Right lobe of liver (tissue), 6 donors: ENCODE measurements at regions not wholly inside any gene's neighbourhood (a gene's known extent, or its start where the extent isn't known, plus 50 kb on each side); places are given as distances from the start of the nearest gene placed in this dataset.
A peak's percentile ranks its signal among the peaks of the same experiment; 100 is the strongest.

Experiments used
- ATAC-seq, 4 donors: fragments of 200-7000 bp; cut with Tn5 transposase; one replicate each; pipeline ENCODE4 v1.9.1; 2020; ENCODE audit warnings: mild to moderate bottlenecking in 4 of 4, moderate library complexity in 4 of 4
- DNase-seq, 3 donors: peaks; one replicate each; pipeline ENCODE4 v3.0.0-alpha.2; 2020
- H3K27ac ChIP-seq, 3 donors: fragments of 200-600 bp; one replicate each; pipeline ENCODE4 v1.8.0; 2022
- H3K27me3 ChIP-seq, 2 donors: fragments of 200-600 bp; one replicate each; pipeline ENCODE4 v1.8.0; 2022
- H3K36me3 ChIP-seq, 4 donors: fragments of 200-600 bp; sonication (generic) in 1 of 4; one replicate each; pipeline versions ENCODE4 v1.5.1 to v1.8.0; 2017 to 2022; ENCODE audit warnings: control low read depth in 1 of 4
- H3K4me1 ChIP-seq, 4 donors: fragments of 200-600 bp; sonication (generic) in 1 of 4; one replicate each; pipeline versions ENCODE4 v1.5.1 to v1.8.0; 2017 to 2022; ENCODE audit warnings: control low read depth in 1 of 4
- H3K4me3 ChIP-seq, 3 donors: fragments of 200-600 bp; one replicate each; pipeline ENCODE4 v1.8.0; 2022
- H3K9me3 ChIP-seq, 4 donors: fragments of 200-600 bp; sonication (generic) in 1 of 4; one replicate each; pipeline versions ENCODE4 v1.5.1 to v1.8.0; 2017 to 2022; ENCODE audit warnings: control low read depth in 1 of 4
- CTCF ChIP-seq, 4 donors: fragments of 200-600 bp in 3 of 4; fragments of 450-650 bp in 1 of 4; IDR thresholded peaks; one replicate each; pipeline versions ENCODE4 v1.5.1 to v1.8.0; 2016 to 2022; ENCODE audit warnings: antibody characterized with exemption in 4 of 4, mild to moderate bottlenecking in 2 of 4
- POLR2A ChIP-seq: fragments of 450-650 bp; IDR thresholded peaks from one replicate; pipeline ENCODE4 v1.6.1; 2017; ENCODE audit warnings: antibody characterized with exemption, mild to moderate bottlenecking
- WGBS: methylation state at CpG from one replicate; pipeline ENCODE4 v1.1.6; 2018; ENCODE audit warnings: low coverage, low lambda C conversion rate; ENCODE audit not compliant: insufficient coverage; ENCODE audit errors: missing lambda C conversion rate; 5-methylcytosine and 5-hydroxymethylcytosine counted together
- intact Hi-C, 2 donors: fragments of 100-400 bp; cut with DNase I; formaldehyde crosslinking; loops; one replicate each; pipeline versions ENCODE4 v1.11.2 to v1.14.1; 2022
- donor health status: DM: no; HTN: yes; CAD: no.
- donor health status: DM: no; HTN: no; CAD: no.
- donor health status: DM: no; HTN: no; CAD: no.
- donor health status: DM: no; HTN: yes; CAD: no.
- donor health status: DM: no; HTN: yes; CAD: no.

DNA sequence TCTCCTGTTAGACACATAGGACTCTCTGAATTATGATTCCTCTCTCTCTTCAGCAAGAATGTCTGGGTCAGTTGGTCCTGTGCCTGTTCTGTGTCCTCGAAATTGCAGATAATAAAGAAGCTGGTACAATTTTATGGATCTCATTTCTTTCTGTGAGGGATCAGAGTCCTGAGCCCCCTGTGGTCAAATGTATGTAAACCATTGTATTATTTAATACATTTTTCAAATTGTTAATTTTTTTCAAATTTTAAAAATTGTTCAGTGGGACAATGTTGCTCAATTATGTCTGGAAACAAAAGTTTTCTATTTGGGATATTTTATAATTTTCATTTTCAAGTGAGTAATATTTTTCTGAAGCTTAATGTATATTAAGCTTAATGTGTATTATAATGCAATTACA is 513.5 kb downstream of the CCER1 start:
- TF ChIP-seq POLR2A, result no peak
- no peak for TF ChIP-seq CTCF (IDR thresholded peaks at IDR 0.05)
- no peaks in the 10 kb centered on the region for H3K9me3 ChIP-seq
- 53% methylated on average over 1 of the region's 1 CpG for WGBS
- no peaks in the 10 kb centered on the region for H3K36me3 ChIP-seq
- no peaks in the 10 kb centered on the region for H3K4me1 ChIP-seq
- H3K4me3 ChIP-seq, result no peak overlapping the region
- ATAC-seq (no peak), DNase-seq (no peak)
- H3K27me3 ChIP-seq, result no peaks in the 10 kb centered on the region
- H3K27ac ChIP-seq, result no peak overlapping the region
- intact Hi-C loops, result no loop called here

GRCh38 chr12:90428881-90429280 is 526.1 kb downstream of the CCER1 start:
- no peak for ATAC-seq
- H3K4me3 ChIP-seq, result no peak overlapping the region
- H3K27ac ChIP-seq, result no peak overlapping the region
- 22% methylated on average over 2 of the region's 3 CpGs for WGBS
- no peaks in the 10 kb centered on the region for H3K36me3 ChIP-seq
- no peaks in the 10 kb centered on the region for H3K27me3 ChIP-seq
- DNase-seq, result no peak
- no peaks in the 10 kb centered on the region for H3K4me1 ChIP-seq
- no peaks in the 10 kb centered on the region for H3K9me3 ChIP-seq
- intact Hi-C loops, result no loop called here
- TF ChIP-seq POLR2A (no peak), CTCF (IDR thresholded peaks at IDR 0.05) (no peak)

GRCh38 chr12:90428465-90428864 is 526.5 kb downstream of the CCER1 start:
- Histone ChIP-seq H3K4me3 (no peak overlapping the region), H3K27ac (no peak overlapping the region), H3K4me1 (no peaks in the 10 kb centered on the region), H3K9me3 (no peaks in the 10 kb centered on the region), H3K36me3 (no peaks in the 10 kb centered on the region), H3K27me3 (no peaks in the 10 kb centered on the region)
- intact Hi-C loops, result no loop called here
- WGBS, result 55% methylated on average over 1 of the region's 1 CpG
- TF ChIP-seq POLR2A (no peak), CTCF (IDR thresholded peaks at IDR 0.05) (no peak)
- ATAC-seq, result no peak
- no peak for DNase-seq

- H3K4me1 ChIP-seq, result no peaks in the 10 kb centered on the region
- H3K4me3 ChIP-seq, result no peak overlapping the region
- TF ChIP-seq POLR2A (no peak), CTCF (IDR thresholded peaks at IDR 0.05) (no peak)
- ATAC-seq (no peak), DNase-seq (no peak)
- H3K9me3 ChIP-seq, result no peaks in the 10 kb centered on the region
- no peak overlapping the region for H3K27ac ChIP-seq
- intact Hi-C loops, result no loop called here
- 28% methylated on average over 2 of the region's 2 CpGs for WGBS
- H3K36me3 ChIP-seq, result no peaks in the 10 kb centered on the region
- H3K27me3 ChIP-seq, result no peaks in the 10 kb centered on the region
These were observed 531.0 kb downstream of the CCER1 start for GRCh38 chr12:90423965-90424364.

- DNase-seq, result peak in 1 of 3 donors; percentile 45
- intact Hi-C loops, result no loop called here
- no peak for TF ChIP-seq CTCF (IDR thresholded peaks at IDR 0.05)
- TF ChIP-seq POLR2A, result no peak
These were observed 544.0 kb downstream of the CCER1 start for GRCh38 chr12:90410962-90411361.

More at GRCh38 chr12:90410962-90411361, 544.0 kb downstream of the CCER1 start:
- H3K27ac ChIP-seq, result no peak overlapping the region
- ATAC-seq, result no peak
- no peaks in the 10 kb centered on the region for H3K36me3 ChIP-seq
- no peak overlapping the region for H3K4me3 ChIP-seq
- H3K9me3 ChIP-seq, result no peaks in the 10 kb centered on the region
- WGBS, result no CpG with 5 or more reads among the region's 33 CpGs
- H3K27me3 ChIP-seq, result no peaks in the 10 kb centered on the region
- no peaks in the 10 kb centered on the region for H3K4me1 ChIP-seq
